NCI-H2029 (cell line): ENCODE measurements at regions not wholly inside any gene's neighbourhood (a gene's known extent, or its start where the extent isn't known, plus 50 kb on each side); places are given as distances from the start of the nearest gene placed in this dataset.

Source experiments
- DNase-seq: peaks from one replicate; lab custom pipeline; 2025; lab: John Stamatoyannopoulos, UW

DNA sequence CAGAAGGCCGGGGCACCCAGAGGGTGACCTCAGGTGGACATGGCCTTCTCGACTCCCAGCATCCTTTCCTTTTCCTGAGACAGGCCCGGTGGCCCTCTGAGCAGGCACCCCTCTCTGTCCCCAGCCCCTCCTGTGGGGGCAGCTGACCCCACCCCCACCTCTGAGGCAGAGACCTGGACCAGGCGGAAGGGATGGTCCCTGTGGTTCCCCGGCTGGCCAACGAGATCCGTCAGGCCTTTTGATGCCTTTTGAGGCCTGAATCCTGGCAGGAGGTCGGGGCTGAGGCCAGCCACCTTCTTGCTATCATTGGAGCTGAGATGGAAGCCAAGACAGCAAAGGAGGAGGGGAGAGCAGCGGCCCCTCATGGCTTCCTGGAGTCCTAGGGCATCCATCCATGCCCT lies 50.2 kb upstream of the ACTRT2 start:
- DNase-seq, result no peak
